ENCODE measurements at regions not wholly inside any gene's neighbourhood (a gene's known extent, or its start where the extent isn't known, plus 50 kb on each side); places are given as distances from the start of the nearest gene placed in this dataset.

DNA sequence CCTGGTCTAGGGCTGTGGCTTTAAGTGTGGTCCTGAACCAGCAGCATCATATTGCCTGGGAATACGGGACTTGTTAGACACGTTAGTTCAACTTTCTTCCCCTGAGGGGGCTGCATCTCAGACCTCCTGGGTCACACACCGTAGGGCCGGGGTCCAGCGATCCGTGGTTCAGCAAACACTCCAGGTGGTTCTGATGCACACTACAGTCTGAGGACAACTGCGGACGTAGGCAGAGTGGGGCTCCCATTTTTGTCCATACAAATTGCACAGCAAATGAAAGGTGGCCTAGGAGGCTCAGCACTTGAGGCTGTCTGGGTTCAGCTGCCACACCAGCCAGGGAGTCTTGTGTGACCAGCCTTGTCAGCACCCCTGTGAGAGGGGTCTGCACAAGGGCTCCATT, 233.1 kb downstream of the QKI start:
- no peak for TF ChIP-seq POLR2A (IDR thresholded peaks at IDR 0.05)
- TF ChIP-seq CTCF (IDR thresholded peaks at IDR 0.05), result no peak
